Ascending aorta (tissue), 2 donors: ENCODE measurements at regions not wholly inside any gene's neighbourhood (a gene's known extent, or its start where the extent isn't known, plus 50 kb on each side); places are given as distances from the start of the nearest gene placed in this dataset.
"Not testable (repeated sequence)": the region's sequence is repeated elsewhere in the genome, so short reads cannot be mapped to it uniquely, and the experiment has no call there.

ENCODE experiments used
- DNase-seq, 2 donors: peaks; one replicate each; pipeline ENCODE4 v3.0.0-alpha.2; 2019; ENCODE audit warnings: low spot score in 2 of 2
- H3K27ac ChIP-seq, 2 donors: fragments of 200-600 bp; sonication (generic); one replicate each; pipeline ENCODE4 v1.5.1; 2016 to 2017; ENCODE audit warnings: mild to moderate bottlenecking in 1 of 2
- H3K27me3 ChIP-seq: fragments of 200-600 bp; sonication (generic); one replicate; pipeline ENCODE4 v1.5.1; 2017
- H3K36me3 ChIP-seq, 2 donors: fragments of 200-600 bp; sonication (generic); one replicate each; pipeline ENCODE4 v1.5.1; 2016
- H3K4me1 ChIP-seq, 2 donors: fragments of 200-600 bp; sonication (generic); one replicate each; pipeline ENCODE4 v1.5.1; 2016 to 2017; ENCODE audit warnings: mild to moderate bottlenecking in 1 of 2
- H3K4me3 ChIP-seq, 2 donors: fragments of 200-600 bp; sonication (generic); one replicate each; pipeline ENCODE4 v1.5.1; 2016 to 2017; ENCODE audit warnings: mild to moderate bottlenecking in 1 of 2
- H3K9me3 ChIP-seq, 2 donors: fragments of 200-600 bp; sonication (generic); one replicate each; pipeline ENCODE4 v1.5.1; 2016
- intact Hi-C: fragments of 100-400 bp; cut with DNase I; formaldehyde crosslinking; loops from one replicate; pipeline ENCODE4 v1.15.1; 2023
- TF ChIP-seq, protein P1 (sequence below), 3 experiments: fragments of 200-600 bp in 2 of 3; fragments of 450-650 bp in 1 of 3; sonication (generic) in 2 of 3; IDR thresholded peaks; one replicate each; pipeline ENCODE4 v1.5.1; 2016 to 2019; ENCODE audit warnings: antibody characterized with exemption in 3 of 3, mild to moderate bottlenecking in 1 of 3, moderate library complexity in 1 of 3

DNA sequence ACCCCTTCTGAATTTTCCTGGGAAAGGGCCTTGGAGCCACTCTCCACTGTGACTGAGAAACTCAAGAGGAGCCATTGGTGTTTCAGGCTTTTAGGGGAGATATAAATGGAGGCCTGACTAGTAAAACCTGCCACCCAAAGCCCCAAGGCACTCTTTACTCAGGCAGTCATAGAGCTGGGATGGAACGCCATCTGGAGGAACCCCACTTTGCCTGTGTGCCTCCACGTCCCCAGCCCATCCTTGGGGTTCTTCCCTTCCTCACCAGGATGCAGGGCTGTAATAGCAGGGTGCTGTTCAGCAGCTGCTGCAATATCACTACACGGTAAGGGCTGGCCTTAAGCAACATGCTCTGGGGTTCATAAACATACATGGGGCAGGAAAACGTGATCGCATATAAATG lies 232.6 kb downstream of the BAMBI start:
- no peak for DNase-seq
- Histone ChIP-seq H3K36me3 (no peaks in the 10 kb centered on the region), H3K4me3 (no peak overlapping the region), H3K9me3 (no peaks in the 10 kb centered on the region), H3K4me1 (peaks cover 7 to 38% of the 10 kb centered on the region in 2 donors), H3K27me3 (no peaks in the 10 kb centered on the region), H3K27ac (peak overlapping the region; percentile 78 to 82)
- intact Hi-C loops, result loop anchor here (2.0 to 5.0 kb wide), 4 partner anchors 68 to 233 kb away; partner anchors contain the start of gene BAMBI
- TF ChIP-seq, protein P1, sequence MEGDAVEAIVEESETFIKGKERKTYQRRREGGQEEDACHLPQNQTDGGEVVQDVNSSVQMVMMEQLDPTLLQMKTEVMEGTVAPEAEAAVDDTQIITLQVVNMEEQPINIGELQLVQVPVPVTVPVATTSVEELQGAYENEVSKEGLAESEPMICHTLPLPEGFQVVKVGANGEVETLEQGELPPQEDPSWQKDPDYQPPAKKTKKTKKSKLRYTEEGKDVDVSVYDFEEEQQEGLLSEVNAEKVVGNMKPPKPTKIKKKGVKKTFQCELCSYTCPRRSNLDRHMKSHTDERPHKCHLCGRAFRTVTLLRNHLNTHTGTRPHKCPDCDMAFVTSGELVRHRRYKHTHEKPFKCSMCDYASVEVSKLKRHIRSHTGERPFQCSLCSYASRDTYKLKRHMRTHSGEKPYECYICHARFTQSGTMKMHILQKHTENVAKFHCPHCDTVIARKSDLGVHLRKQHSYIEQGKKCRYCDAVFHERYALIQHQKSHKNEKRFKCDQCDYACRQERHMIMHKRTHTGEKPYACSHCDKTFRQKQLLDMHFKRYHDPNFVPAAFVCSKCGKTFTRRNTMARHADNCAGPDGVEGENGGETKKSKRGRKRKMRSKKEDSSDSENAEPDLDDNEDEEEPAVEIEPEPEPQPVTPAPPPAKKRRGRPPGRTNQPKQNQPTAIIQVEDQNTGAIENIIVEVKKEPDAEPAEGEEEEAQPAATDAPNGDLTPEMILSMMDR (IDR thresholded peaks at IDR 0.05), result no peak

DNA sequence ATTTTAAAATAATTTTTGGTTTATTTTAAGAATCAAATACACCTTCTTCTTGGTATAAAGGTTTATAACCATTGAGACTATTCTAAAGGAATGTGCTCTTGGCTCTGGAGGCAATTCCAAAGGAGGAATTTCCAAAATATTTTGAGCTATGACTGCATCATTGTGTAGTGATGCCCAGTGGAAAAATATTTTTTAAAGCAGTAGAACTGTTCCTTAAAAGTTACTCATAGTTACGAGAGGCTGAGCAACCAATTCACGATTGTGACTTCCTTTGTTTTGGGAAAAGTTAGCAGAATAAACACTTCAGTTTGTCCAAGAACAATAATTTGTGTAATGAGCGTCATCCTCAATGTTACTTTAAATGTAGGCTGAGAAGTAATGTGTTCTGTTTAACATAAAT lies 233.6 kb downstream of the BAMBI start:
- intact Hi-C loops, result loop anchor here (1.0 to 5.0 kb wide), 5 partner anchors 28 to 234 kb away; partner anchors contain the start of gene BAMBI
- Histone ChIP-seq H3K27me3 (no peaks in the 10 kb centered on the region), H3K4me3 (no peak overlapping the region), H3K27ac (peak overlapping the region; percentile 78 to 88), H3K36me3 (no peaks in the 10 kb centered on the region), H3K4me1 (peaks cover 7 to 33% of the 10 kb centered on the region in 2 donors), H3K9me3 (no peaks in the 10 kb centered on the region)
- TF ChIP-seq, protein P1 (IDR thresholded peaks at IDR 0.05), result no peak
- no peak for DNase-seq

DNA sequence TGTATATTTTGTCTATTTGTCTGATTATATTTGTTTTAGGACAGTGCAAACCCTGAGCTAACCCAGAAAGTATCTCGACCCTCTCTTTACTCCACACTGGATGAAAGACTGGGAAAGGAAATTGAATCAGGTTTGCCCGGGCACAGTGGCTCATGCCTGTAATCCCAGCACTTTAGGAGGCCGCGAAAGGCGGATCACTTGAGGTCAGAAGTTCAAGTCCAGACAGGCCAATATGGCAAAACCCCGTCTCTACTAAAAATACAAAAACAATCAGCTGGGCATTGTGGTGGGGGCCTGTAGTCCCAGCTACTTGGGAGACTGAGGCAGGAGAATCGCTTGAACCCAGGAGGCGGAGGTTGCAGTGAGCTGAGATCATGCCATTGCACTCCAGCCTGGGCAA lies 234.2 kb downstream of the BAMBI start:
- DNase-seq, H3K9me3 ChIP-seq, H3K4me3 ChIP-seq, H3K36me3 ChIP-seq, H3K27me3 ChIP-seq: not testable (repeated sequence)
- peak overlapping the region; percentile 78 to 88 for H3K27ac ChIP-seq
- intact Hi-C loops, result loop anchor here (1.0 to 5.0 kb wide), 5 partner anchors 28 to 234 kb away; partner anchors contain the start of gene BAMBI
- peaks cover 7 to 30% of the 10 kb centered on the region in 2 donors for H3K4me1 ChIP-seq

DNA sequence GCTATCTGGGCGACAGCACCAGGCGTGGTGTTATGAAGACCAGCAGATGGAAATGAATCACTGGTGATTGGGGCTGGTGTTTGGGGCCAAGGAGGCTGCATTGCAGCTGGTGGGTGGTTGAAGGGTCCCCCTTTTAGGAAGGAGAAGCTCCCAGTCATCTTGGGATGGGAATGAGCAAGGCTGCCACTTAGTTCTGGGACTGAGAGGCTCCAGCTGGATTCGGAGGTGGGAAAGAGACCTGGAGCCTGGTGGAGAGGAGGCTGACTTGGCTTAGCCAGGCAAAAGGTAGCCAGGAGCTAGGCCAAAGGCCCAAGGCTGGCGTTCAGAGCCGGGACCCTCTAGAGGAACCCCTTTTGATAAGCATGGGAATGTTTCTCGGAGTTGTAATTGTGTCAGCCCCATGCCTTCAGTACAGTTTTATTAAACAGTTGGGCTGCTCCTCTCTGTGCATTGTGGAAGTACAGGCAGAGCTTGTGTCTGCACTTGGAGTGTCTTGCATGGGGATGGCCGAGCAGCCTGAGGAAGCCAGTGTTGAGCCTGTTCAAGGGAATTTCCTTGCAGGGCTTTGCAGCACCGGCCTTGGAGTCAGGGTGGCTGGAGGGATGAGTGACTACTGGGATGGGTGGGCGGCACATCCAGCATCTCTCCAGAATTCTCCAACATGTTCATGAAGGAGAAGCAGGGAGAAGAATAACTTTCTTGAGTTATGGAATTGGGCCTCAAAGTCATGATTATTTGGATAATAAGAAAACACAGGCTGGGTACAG lies 234.9 kb downstream of the BAMBI start:
- Histone ChIP-seq H3K27ac (peak overlapping the region; percentile 78 to 88), H3K36me3 (no peaks in the 10 kb centered on the region), H3K27me3 (no peaks in the 10 kb centered on the region), H3K4me3 (no peak overlapping the region), H3K9me3 (no peaks in the 10 kb centered on the region), H3K4me1 (peaks cover 7 to 30% of the 10 kb centered on the region in 2 donors)
- intact Hi-C loops, result loop anchor here (5.0 kb wide), 2 partner anchors 70 to 235 kb away; partner anchors contain the start of gene BAMBI
- TF ChIP-seq, protein P1 (IDR thresholded peaks at IDR 0.05), result no peak
- DNase-seq, result no peak

DNA sequence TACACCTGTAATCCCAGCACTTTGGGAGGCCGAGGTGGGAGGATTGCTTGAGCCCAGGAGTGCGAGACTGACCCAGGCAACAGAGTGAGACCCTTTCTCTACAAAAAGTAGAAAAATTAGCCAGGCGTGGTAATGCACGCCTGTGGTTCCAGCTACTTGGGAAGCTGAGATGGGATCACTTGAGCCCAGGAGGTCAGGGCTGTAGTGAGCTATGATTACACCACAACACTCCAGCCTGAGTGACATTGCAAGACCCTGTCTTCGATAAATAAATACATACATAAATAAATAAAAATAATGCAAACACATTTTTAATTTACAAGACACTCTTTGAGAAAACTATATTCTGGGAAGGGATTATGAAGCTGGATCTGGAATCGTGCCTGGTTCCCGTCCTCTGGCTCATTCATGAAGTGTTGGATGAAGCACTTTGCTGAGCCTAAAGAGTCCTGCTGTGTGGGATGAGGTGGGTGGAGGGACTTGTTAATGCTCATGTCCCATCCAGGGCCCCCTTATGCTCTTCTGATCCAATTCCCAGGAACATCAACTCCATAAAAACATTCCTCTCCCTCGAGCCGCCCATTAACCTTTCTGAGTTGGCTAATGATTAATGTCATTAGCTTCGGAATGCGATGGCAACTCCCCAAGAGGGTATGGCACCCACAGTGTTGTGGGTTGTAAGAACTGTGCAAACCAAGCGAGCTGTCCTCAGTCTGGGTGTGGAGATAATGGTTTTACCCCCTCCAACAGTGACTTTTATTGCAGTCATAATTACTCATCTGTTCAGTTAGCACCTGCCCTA lies 236.3 kb downstream of the BAMBI start:
- TF ChIP-seq, protein P1 (IDR thresholded peaks at IDR 0.05), result no peak
- Histone ChIP-seq H3K36me3 (no peaks in the 10 kb centered on the region), H3K27me3 (no peaks in the 10 kb centered on the region), H3K27ac (peak overlapping the region in 1 of 2 donors; percentile 88), H3K9me3 (no peaks in the 10 kb centered on the region), H3K4me1 (peaks cover 7 to 25% of the 10 kb centered on the region in 2 donors), H3K4me3 (no peak overlapping the region)
- no peak for DNase-seq
- intact Hi-C loops, result loop anchor here (5.0 kb wide), 2 partner anchors 71 to 236 kb away; partner anchors contain the start of gene BAMBI
